K562 (cell line): ENCODE measurements at regions not wholly inside any gene's neighbourhood (a gene's known extent, or its start where the extent isn't known, plus 50 kb on each side); places are given as distances from the start of the nearest gene placed in this dataset.
A peak's percentile ranks its signal among the peaks of the same experiment; 100 is the strongest.

Experiments
- ATAC-seq: fragments of 200-7000 bp; cut with Tn5 transposase; 3 replicates; pipeline ENCODE4 v1.9.1; 2020; ENCODE audit warnings: moderate library complexity
- BruUV-seq: library from RNA; stranded (reverse); fragments of 400-500 nt; replicated peaks from 2 replicates; lab custom pipeline; 2021; lab: Mats Ljungman, UMichigan
- CTCF ChIA-PET: fragments of 300-600 bp; formaldehyde crosslinking; extraction: SDS; loops from one replicate; lab custom pipeline; 2021; ENCODE audit warnings: low intra/inter-chr PET ratio; lab: Yijun Ruan, JAX
- POLR2A ChIA-PET: fragments of 300-600, 350-650 bp; sonication (Branson Sonifier 250); formaldehyde crosslinking; extraction: SDS; loops from one replicate; lab custom pipeline; 2021; ENCODE audit warnings: antibody characterized with exemption, inconsistent platforms; lab: Yijun Ruan, JAX
- DNase-seq, 4 experiments: peaks; one replicate each; pipeline versions ENCODE4 v3.0.0 to v3.0.0-alpha.2; 2011 to 2018; ENCODE audit warnings: low spot score in 3 of 4, mixed read lengths in 3 of 4; ENCODE audit errors: extremely low read depth in 1 of 4
- FAIRE-seq: peaks from 2 replicates; lab custom pipeline; 2011; peaks lifted over from hg19 to GRCh38; lab: Jason Lieb, UNC
- H2AFZ ChIP-seq: 2 replicates; pipeline ENCODE4 v1.6.0; 2011; ENCODE audit warnings: low read depth, low read length, control low read depth, inconsistent platforms
- H3K27ac ChIP-seq: fragments of 200-600 bp; 3 replicates; pipeline ENCODE4 v1.8.0; 2011; ENCODE audit warnings: low read depth, mild to moderate bottlenecking, control low read depth, inconsistent platforms, low read length, moderate library complexity, mixed read lengths; ENCODE audit errors: extremely low read depth
- H3K27me3 ChIP-seq, 2 experiments: fragments of 300-600 bp in 1 of 2; 2 replicates in 1 of 2; 3 replicates in 1 of 2; pipeline versions ENCODE4 v1.6.0 to v1.8.0; 2011; ENCODE audit warnings: inconsistent platforms in 2 of 2, low read length in 2 of 2, mild to moderate bottlenecking in 1 of 2, mixed read lengths in 1 of 2, moderate library complexity in 1 of 2; ENCODE audit not compliant: control insufficient read depth in 2 of 2, insufficient read depth in 2 of 2
- H3K36me3 ChIP-seq: fragments of 300-600 bp; 3 replicates; pipeline ENCODE4 v1.8.0; 2011; ENCODE audit warnings: mild to moderate bottlenecking, low read length, inconsistent platforms; ENCODE audit not compliant: control insufficient read depth, insufficient read depth
- H3K4me1 ChIP-seq, 2 experiments: fragments of 200-600 bp in 1 of 2; replicated peaks in 1 of 2; 2 replicates in 1 of 2; 3 replicates in 1 of 2; pipeline versions ENCODE4 v1.5.1 to v1.8.0; 2011; ENCODE audit warnings: inconsistent platforms in 2 of 2, low read length in 2 of 2, mild to moderate bottlenecking in 1 of 2, mixed read lengths in 1 of 2, moderate library complexity in 1 of 2; ENCODE audit not compliant: control insufficient read depth in 2 of 2, insufficient read depth in 2 of 2
- H3K4me2 ChIP-seq: 2 replicates; pipeline ENCODE4 v1.6.1; 2011; ENCODE audit warnings: low read length, control low read depth, inconsistent platforms, mixed read lengths; ENCODE audit not compliant: insufficient read depth
- H3K4me3 ChIP-seq: fragments of 200-600 bp; sonication (generic), shearing (Covaris generic); 2 replicates; pipeline ENCODE4 v1.5.1; 2016; ENCODE audit warnings: control low read depth, inconsistent platforms
- H3K79me2 ChIP-seq: fragments of 200-600 bp; 3 replicates; pipeline ENCODE4 v1.8.0; 2011; ENCODE audit warnings: low read length, inconsistent platforms; ENCODE audit not compliant: control insufficient read depth, insufficient read depth
- H3K9ac ChIP-seq, 2 experiments: 2 replicates each; pipeline versions ENCODE4 v1.6.0 to v1.6.1; 2011; ENCODE audit warnings: low read depth in 2 of 2, low read length in 2 of 2, control low read depth in 1 of 2, inconsistent platforms in 1 of 2, mild to moderate bottlenecking in 1 of 2, mixed read lengths in 1 of 2; ENCODE audit not compliant: insufficient read depth in 1 of 2
- H3K9me1 ChIP-seq: one replicate; pipeline ENCODE4 v1.6.0; 2011; ENCODE audit warnings: inconsistent platforms, mild to moderate bottlenecking, low read length, moderate library complexity; ENCODE audit not compliant: control insufficient read depth, insufficient read depth
- H3K9me3 ChIP-seq: replicated peaks from 2 replicates; pipeline ENCODE4 v1.5.1; 2011; ENCODE audit warnings: low read depth, low read length, inconsistent platforms; ENCODE audit not compliant: control insufficient read depth, insufficient read depth
- H4K20me1 ChIP-seq: replicated peaks from 2 replicates; pipeline ENCODE4 v1.6.1; 2011; ENCODE audit warnings: low read length, inconsistent platforms, mixed read lengths; ENCODE audit not compliant: control insufficient read depth, insufficient read depth
- KAT8 ChIP-seq: fragments of 450-650 bp; IDR thresholded peaks from 2 replicates; pipeline ENCODE4 v1.6.1; 2016; ENCODE audit warnings: low read depth, mild to moderate bottlenecking
- RAD21 ChIP-seq, 2 experiments: fragments of 250-450 bp in 1 of 2; fragments of 450-650 bp in 1 of 2; sonication (Bioruptor Pico) in 1 of 2; formaldehyde crosslinking in 1 of 2; IDR thresholded peaks in 1 of 2; conservative IDR thresholded peaks in 1 of 2; 2 replicates each; pipeline versions ENCODE4 v1.4.0 to v1.8.0; 2020 to 2022; ENCODE audit warnings: mild to moderate bottlenecking in 2 of 2, moderate library complexity in 1 of 2
- ZNF175 ChIP-seq: fragments of 200-800 bp; sonication (Bioruptor generic); IDR thresholded peaks from 2 replicates; pipeline ENCODE4 v1.6.1; 2016; ENCODE audit warnings: low read depth, mild to moderate bottlenecking, missing genetic modification characterization, missing compliant biosample characterization
- WGBS: fragments of 100-300 bp; shearing (Covaris generic); methylation state at CpG from one replicate; pipeline ENCODE4 v1.1.6; 2016; ENCODE audit warnings: low coverage, mixed read lengths; ENCODE audit not compliant: insufficient coverage; ENCODE audit errors: missing lambda C conversion rate; 5-methylcytosine and 5-hydroxymethylcytosine counted together
- in situ Hi-C: fragments of 300-500 bp; cut with MboI; formaldehyde crosslinking; loops from 4 replicates; pipeline ENCODE4 v1.15.0; 2018; ENCODE audit warnings: inconsistent platforms, mixed read lengths
- intact Hi-C: fragments of 100-400 bp; cut with micrococcal nuclease; formaldehyde crosslinking; loops from 2 replicates; pipeline ENCODE4 v1.14.2; 2022
- TF ChIP-seq, protein P1 (sequence below), 3 experiments: IDR thresholded peaks in 2 of 3; conservative IDR thresholded peaks in 1 of 3; 2 replicates each; pipeline ENCODE4 v1.5.1; 2011 to 2012; ENCODE audit warnings: low read length in 3 of 3, mild to moderate bottlenecking in 3 of 3, control low read depth in 2 of 3, improper control_type of control experiment in 1 of 3, inconsistent platforms in 1 of 3, low read depth in 1 of 3, mixed read lengths in 1 of 3, moderate library complexity in 1 of 3; ENCODE audit not compliant: insufficient read depth in 2 of 3

DNA sequence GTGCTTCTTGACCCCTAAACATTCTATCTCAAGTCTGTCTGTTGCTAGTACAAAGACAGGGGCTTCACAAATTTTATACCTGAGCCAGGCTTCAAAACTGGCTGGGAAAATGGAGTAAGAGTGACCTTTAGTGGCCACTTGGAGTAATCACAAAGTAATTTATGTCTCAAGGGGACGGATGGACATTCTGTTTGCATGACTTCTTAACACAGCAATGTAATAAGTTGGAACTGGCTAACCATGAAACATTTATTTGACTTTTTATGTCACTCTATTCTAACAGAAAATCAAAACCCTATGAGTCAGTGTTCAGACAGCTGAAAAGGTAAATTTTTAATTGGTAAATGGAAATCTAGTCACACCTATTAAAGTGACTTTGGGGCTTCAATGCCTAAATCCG, 600.6 kb downstream of the ANKRD50 start:
- H4K20me1 ChIP-seq: no peaks in the 10 kb centered on the region
- no peak overlapping the region for H3K9ac ChIP-seq
- H3K9me1 ChIP-seq: no peaks in the 10 kb centered on the region
- TF ChIP-seq KAT8: no peak
- peak; percentile 47 to 59 for TF ChIP-seq RAD21 (CRISPR knock-in tag; conservative IDR thresholded peaks at IDR 0.05 in 1 of 2, IDR thresholded peaks at IDR 0.05 in 1 of 2)
- TF ChIP-seq, protein P1, sequence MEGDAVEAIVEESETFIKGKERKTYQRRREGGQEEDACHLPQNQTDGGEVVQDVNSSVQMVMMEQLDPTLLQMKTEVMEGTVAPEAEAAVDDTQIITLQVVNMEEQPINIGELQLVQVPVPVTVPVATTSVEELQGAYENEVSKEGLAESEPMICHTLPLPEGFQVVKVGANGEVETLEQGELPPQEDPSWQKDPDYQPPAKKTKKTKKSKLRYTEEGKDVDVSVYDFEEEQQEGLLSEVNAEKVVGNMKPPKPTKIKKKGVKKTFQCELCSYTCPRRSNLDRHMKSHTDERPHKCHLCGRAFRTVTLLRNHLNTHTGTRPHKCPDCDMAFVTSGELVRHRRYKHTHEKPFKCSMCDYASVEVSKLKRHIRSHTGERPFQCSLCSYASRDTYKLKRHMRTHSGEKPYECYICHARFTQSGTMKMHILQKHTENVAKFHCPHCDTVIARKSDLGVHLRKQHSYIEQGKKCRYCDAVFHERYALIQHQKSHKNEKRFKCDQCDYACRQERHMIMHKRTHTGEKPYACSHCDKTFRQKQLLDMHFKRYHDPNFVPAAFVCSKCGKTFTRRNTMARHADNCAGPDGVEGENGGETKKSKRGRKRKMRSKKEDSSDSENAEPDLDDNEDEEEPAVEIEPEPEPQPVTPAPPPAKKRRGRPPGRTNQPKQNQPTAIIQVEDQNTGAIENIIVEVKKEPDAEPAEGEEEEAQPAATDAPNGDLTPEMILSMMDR (IDR thresholded peaks at IDR 0.05 in 2 of 3, conservative IDR thresholded peaks at IDR 0.05 in 1 of 3; ENCODE audit: insufficient read depth in 2 of 3, low read depth in 1 of 3, low read length in 3 of 3): peak in 1 of 3 experiments; percentile 17; a peak in 1 of 6 replicates
- no peak for TF ChIP-seq ZNF175 (CRISPR knock-in tag)
- no peaks in the 10 kb centered on the region for H3K9me3 ChIP-seq
- FAIRE-seq (no peak), DNase-seq (peak in 2 of 4 experiments; percentile 8 to 15), ATAC-seq (no peak)
- H3K36me3 ChIP-seq: no peaks in the 10 kb centered on the region
- POLR2A ChIA-PET: no interaction called here
- WGBS: 0% methylated on average over 2 of the region's 2 CpGs
- no TSS peak for BruUV-seq
- H3K27ac ChIP-seq: no peak overlapping the region
- CTCF ChIA-PET: no interaction called here
- no peak overlapping the region for H3K4me3 ChIP-seq
- no peaks in the 10 kb centered on the region for H3K79me2 ChIP-seq
- no peaks in the 10 kb centered on the region for H3K27me3 ChIP-seq
- no peak overlapping the region for H3K4me2 ChIP-seq
- intact Hi-C loops (loop anchor here (5.0 kb wide), 1 partner anchor 760 kb away; no protein-coding TSS in a partner anchor), in situ Hi-C loops (no loop called here)
- no peak overlapping the region for H2AFZ ChIP-seq
- no peaks in the 10 kb centered on the region for H3K4me1 ChIP-seq
